Liver (tissue), 8 donors: ENCODE measurements at regions not wholly inside any gene's neighbourhood (a gene's known extent, or its start where the extent isn't known, plus 50 kb on each side); places are given as distances from the start of the nearest gene placed in this dataset.

Source experiments
- DNase-seq: peaks from one replicate; pipeline ENCODE4 v3.0.0-alpha.2; 2017; ENCODE audit warnings: low spot score
- H3K27ac ChIP-seq, 2 donors: one replicate each; pipeline ENCODE4 v1.7.0; 2013; ENCODE audit warnings: inconsistent platforms in 2 of 2, low read length in 2 of 2, control low read depth in 1 of 2, low read depth in 1 of 2, mild to moderate bottlenecking in 1 of 2
- H3K27me3 ChIP-seq, 4 donors: one replicate each; pipeline versions ENCODE4 v1.6.1 to v1.7.0; 2013; ENCODE audit warnings: low read length in 3 of 4, inconsistent platforms in 1 of 4, mild to moderate bottlenecking in 1 of 4, moderate library complexity in 1 of 4; ENCODE audit not compliant: control insufficient read depth in 4 of 4, insufficient read depth in 4 of 4
- H3K36me3 ChIP-seq, 4 donors: one replicate each; pipeline versions ENCODE4 v1.6.1 to v1.7.0; 2013; ENCODE audit warnings: low read length in 3 of 4, mild to moderate bottlenecking in 3 of 4, low read depth in 1 of 4, moderate library complexity in 1 of 4; ENCODE audit not compliant: control insufficient read depth in 4 of 4, insufficient read depth in 3 of 4
- H3K4me1 ChIP-seq, 4 donors: one replicate each; pipeline versions ENCODE4 v1.6.1 to v1.7.0; 2013; ENCODE audit warnings: low read length in 3 of 4, mild to moderate bottlenecking in 3 of 4, moderate library complexity in 1 of 4; ENCODE audit not compliant: control insufficient read depth in 4 of 4, insufficient read depth in 4 of 4
- H3K4me3 ChIP-seq, 3 donors: one replicate each; pipeline versions ENCODE4 v1.6.1 to v1.7.0; 2013; ENCODE audit warnings: low read length in 3 of 3, control low read depth in 1 of 3, low read depth in 1 of 3, mild to moderate bottlenecking in 1 of 3
- H3K9ac ChIP-seq, 2 donors: one replicate each; pipeline ENCODE4 v1.7.0; 2013; ENCODE audit warnings: low read length in 2 of 2, mild to moderate bottlenecking in 2 of 2, moderate library complexity in 2 of 2, control low read depth in 1 of 2, low read depth in 1 of 2
- H3K9me3 ChIP-seq, 4 donors: one replicate each; pipeline versions ENCODE4 v1.6.1 to v1.7.0; 2013; ENCODE audit warnings: low read length in 3 of 4; ENCODE audit not compliant: control insufficient read depth in 4 of 4
- CTCF ChIP-seq: fragments of 150-350 bp; IDR thresholded peaks from 2 replicates; pipeline ENCODE4 v1.5.1; 2017; ENCODE audit warnings: improper control_type of control experiment, low read depth, low read length; ENCODE audit not compliant: missing input control
- EGR1 ChIP-seq, 2 donors: IDR thresholded peaks; 2 replicates each; pipeline ENCODE4 v1.6.1; 2016 to 2018; ENCODE audit warnings: antibody characterized with exemption in 2 of 2, low read depth in 2 of 2
- FOXA1 ChIP-seq: IDR thresholded peaks from 2 replicates; pipeline ENCODE4 v1.6.1; 2016; ENCODE audit warnings: antibody characterized with exemption
- FOXA2 ChIP-seq: IDR thresholded peaks from 2 replicates; pipeline ENCODE4 v1.6.1; 2016; ENCODE audit warnings: antibody characterized with exemption
- GABPA ChIP-seq, 2 donors: IDR thresholded peaks in 1 of 2; conservative IDR thresholded peaks in 1 of 2; 2 replicates each; pipeline ENCODE4 v1.6.1; 2016; ENCODE audit warnings: antibody characterized with exemption in 2 of 2, mild to moderate bottlenecking in 1 of 2, moderate library complexity in 1 of 2
- HNF4A ChIP-seq, 2 donors: conservative IDR thresholded peaks; 2 replicates each; pipeline ENCODE4 v1.6.1; 2016; ENCODE audit warnings: antibody characterized with exemption in 2 of 2, mild to moderate bottlenecking in 2 of 2
- HNF4G ChIP-seq: IDR thresholded peaks from 2 replicates; pipeline ENCODE4 v1.6.1; 2016; ENCODE audit warnings: antibody characterized with exemption
- JUND ChIP-seq, 2 donors: IDR thresholded peaks; 2 replicates each; pipeline ENCODE4 v1.6.1; 2016; ENCODE audit warnings: antibody characterized with exemption in 2 of 2
- NR2F2 ChIP-seq: IDR thresholded peaks from 2 replicates; pipeline ENCODE4 v1.6.1; 2016; ENCODE audit warnings: antibody characterized with exemption
- RAD21 ChIP-seq, 2 donors: IDR thresholded peaks; 2 replicates each; pipeline ENCODE4 v1.6.1; 2016; ENCODE audit warnings: antibody characterized with exemption in 2 of 2, mild to moderate bottlenecking in 2 of 2
- RXRA ChIP-seq, 2 donors: IDR thresholded peaks; 2 replicates each; pipeline ENCODE4 v1.6.1; 2017 to 2018; ENCODE audit warnings: antibody characterized with exemption in 2 of 2, mild to moderate bottlenecking in 1 of 2
- SP1 ChIP-seq: IDR thresholded peaks from 2 replicates; pipeline ENCODE4 v1.6.1; 2018; ENCODE audit warnings: antibody characterized with exemption, mild to moderate bottlenecking
- TAF1 ChIP-seq: conservative IDR thresholded peaks from 2 replicates; pipeline ENCODE4 v1.6.1; 2016; ENCODE audit warnings: antibody characterized with exemption, mild to moderate bottlenecking
- YY1 ChIP-seq: IDR thresholded peaks from 2 replicates; pipeline ENCODE4 v1.6.1; 2016; ENCODE audit warnings: antibody characterized with exemption, mild to moderate bottlenecking
- ZBTB33 ChIP-seq: IDR thresholded peaks from 2 replicates; pipeline ENCODE4 v1.6.1; 2016; ENCODE audit warnings: antibody characterized with exemption
- WGBS: extraction: QIAGEN DNeasy Blood & Tissue Kit; methylation state at CpG from one replicate; pipeline ENCODE4 v1.1.7; 2013; 5-methylcytosine and 5-hydroxymethylcytosine counted together
- TF ChIP-seq, protein P1 (sequence below): IDR thresholded peaks from 2 replicates; pipeline ENCODE4 v1.6.1; 2016; ENCODE audit warnings: antibody characterized with exemption, mild to moderate bottlenecking
- TF ChIP-seq, protein P2 (sequence below): IDR thresholded peaks from 2 replicates; pipeline ENCODE4 v1.6.1; 2016; ENCODE audit warnings: antibody characterized with exemption
- donor health status: healthy.
- donor health status: healthy.
- donor health status: healthy.
- donor health status: healthy.
- donor health status: healthy.

DNA sequence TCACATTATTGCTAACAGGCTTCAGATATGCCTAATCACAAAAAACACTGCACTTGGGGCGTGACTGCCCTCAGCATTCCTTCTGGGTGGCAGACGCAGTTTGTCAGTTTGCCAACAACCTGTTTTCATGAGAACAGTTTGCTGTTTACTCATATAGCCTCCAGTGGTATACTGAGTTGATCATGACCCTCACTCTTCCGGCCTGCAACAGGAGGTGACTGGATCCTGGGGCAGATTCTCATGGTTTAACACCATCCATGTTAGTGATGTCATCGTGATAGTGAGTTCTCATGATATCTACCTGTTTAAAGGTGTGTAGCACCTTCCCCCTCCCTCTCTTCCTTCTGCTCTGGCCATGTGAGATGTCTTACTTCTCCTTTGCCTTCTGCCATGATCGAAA is 555.2 kb downstream of the PLPP3 start (continued):
- TF ChIP-seq ZBTB33 (no peak), FOXA1 (no peak), SP1 (no peak), TAF1 (no peak)

DNA sequence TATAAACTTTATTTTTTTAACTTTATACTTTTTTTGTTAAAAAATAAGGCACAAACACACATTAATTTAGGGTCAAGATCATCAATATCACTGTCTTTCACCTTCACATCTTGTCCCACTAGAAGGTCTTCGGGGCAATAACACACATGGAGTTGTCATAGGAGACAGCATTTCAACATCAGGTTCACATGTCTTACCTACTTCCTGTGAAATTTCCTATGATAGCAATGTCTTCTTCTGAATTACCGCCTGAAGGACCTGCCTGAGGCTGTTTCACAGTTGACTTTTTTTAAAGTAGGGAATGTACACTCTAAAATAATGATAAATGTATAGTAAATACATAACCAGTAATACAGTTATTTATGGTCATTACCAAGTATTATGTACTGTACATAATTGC is 559.4 kb downstream of the PLPP3 start:
- TF ChIP-seq FOXA2 (no peak), GABPA (IDR thresholded peaks at IDR 0.05 in 1 of 2, conservative IDR thresholded peaks at IDR 0.05 in 1 of 2) (no peak), EGR1 (IDR thresholded peaks at IDR 0.05; ENCODE audit: low read depth in 2 of 2) (no peak), HNF4G (no peak), YY1 (no peak)
- TF ChIP-seq, protein P1, sequence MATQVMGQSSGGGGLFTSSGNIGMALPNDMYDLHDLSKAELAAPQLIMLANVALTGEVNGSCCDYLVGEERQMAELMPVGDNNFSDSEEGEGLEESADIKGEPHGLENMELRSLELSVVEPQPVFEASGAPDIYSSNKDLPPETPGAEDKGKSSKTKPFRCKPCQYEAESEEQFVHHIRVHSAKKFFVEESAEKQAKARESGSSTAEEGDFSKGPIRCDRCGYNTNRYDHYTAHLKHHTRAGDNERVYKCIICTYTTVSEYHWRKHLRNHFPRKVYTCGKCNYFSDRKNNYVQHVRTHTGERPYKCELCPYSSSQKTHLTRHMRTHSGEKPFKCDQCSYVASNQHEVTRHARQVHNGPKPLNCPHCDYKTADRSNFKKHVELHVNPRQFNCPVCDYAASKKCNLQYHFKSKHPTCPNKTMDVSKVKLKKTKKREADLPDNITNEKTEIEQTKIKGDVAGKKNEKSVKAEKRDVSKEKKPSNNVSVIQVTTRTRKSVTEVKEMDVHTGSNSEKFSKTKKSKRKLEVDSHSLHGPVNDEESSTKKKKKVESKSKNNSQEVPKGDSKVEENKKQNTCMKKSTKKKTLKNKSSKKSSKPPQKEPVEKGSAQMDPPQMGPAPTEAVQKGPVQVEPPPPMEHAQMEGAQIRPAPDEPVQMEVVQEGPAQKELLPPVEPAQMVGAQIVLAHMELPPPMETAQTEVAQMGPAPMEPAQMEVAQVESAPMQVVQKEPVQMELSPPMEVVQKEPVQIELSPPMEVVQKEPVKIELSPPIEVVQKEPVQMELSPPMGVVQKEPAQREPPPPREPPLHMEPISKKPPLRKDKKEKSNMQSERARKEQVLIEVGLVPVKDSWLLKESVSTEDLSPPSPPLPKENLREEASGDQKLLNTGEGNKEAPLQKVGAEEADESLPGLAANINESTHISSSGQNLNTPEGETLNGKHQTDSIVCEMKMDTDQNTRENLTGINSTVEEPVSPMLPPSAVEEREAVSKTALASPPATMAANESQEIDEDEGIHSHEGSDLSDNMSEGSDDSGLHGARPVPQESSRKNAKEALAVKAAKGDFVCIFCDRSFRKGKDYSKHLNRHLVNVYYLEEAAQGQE = no peak
- no peaks in the 10 kb centered on the region for H3K27me3 ChIP-seq
- WGBS = 93% methylated on average over 2 of the region's 2 CpGs
- no peak for DNase-seq
- no peaks in the 10 kb centered on the region for H3K4me1 ChIP-seq
- H3K36me3 ChIP-seq = no peaks in the 10 kb centered on the region
- no peaks in the 10 kb centered on the region for H3K9me3 ChIP-seq
- no peak overlapping the region for H3K4me3 ChIP-seq
- no peak overlapping the region for H3K9ac ChIP-seq
- H3K27ac ChIP-seq = no peak overlapping the region

GRCh38 chr1:56019472-56019871 is 559.9 kb downstream of the PLPP3 start:
- no peak for TF ChIP-seq CTCF
- no peak for TF ChIP-seq EGR1 (IDR thresholded peaks at IDR 0.05; ENCODE audit: low read depth in 2 of 2)
- no peak for TF ChIP-seq RXRA (IDR thresholded peaks at IDR 0.05)
- no peak for TF ChIP-seq HNF4A (conservative IDR thresholded peaks at IDR 0.05)
- no peak for TF ChIP-seq ZBTB33
- no peak for TF ChIP-seq YY1
- no peak for TF ChIP-seq SP1
- TF ChIP-seq GABPA (IDR thresholded peaks at IDR 0.05 in 1 of 2, conservative IDR thresholded peaks at IDR 0.05 in 1 of 2) = no peak
- TF ChIP-seq NR2F2 = no peak
- TF ChIP-seq, protein P2, sequence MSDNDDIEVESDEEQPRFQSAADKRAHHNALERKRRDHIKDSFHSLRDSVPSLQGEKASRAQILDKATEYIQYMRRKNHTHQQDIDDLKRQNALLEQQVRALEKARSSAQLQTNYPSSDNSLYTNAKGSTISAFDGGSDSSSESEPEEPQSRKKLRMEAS = no peak
- TF ChIP-seq FOXA2 = no peak
- no peak for TF ChIP-seq RAD21 (IDR thresholded peaks at IDR 0.05)
- TF ChIP-seq TAF1 = no peak
- no peak for TF ChIP-seq JUND (IDR thresholded peaks at IDR 0.05)
- no peaks in the 10 kb centered on the region for H3K27me3 ChIP-seq

More at GRCh38 chr1:56019472-56019871, 559.9 kb downstream of the PLPP3 start:
- Histone ChIP-seq H3K9ac (no peak overlapping the region), H3K9me3 (no peaks in the 10 kb centered on the region), H3K4me1 (no peaks in the 10 kb centered on the region), H3K4me3 (no peak overlapping the region), H3K36me3 (no peaks in the 10 kb centered on the region), H3K27ac (no peak overlapping the region)
- no peak for DNase-seq
